Adipocyte (in vitro differentiated cells): ENCODE measurements at regions not wholly inside any gene's neighbourhood (a gene's known extent, or its start where the extent isn't known, plus 50 kb on each side); places are given as distances from the start of the nearest gene placed in this dataset.
A peak's percentile ranks its signal among the peaks of the same experiment; 100 is the strongest.

Experiments used
- DNase-seq: peaks from one replicate; pipeline ENCODE4 v3.0.0-alpha.2; 2015; ENCODE audit warnings: low read depth
- H3K27me3 ChIP-seq: replicated peaks from 2 replicates; pipeline ENCODE4 v1.7.0; 2013; ENCODE audit warnings: mild to moderate bottlenecking, low read length, moderate library complexity; ENCODE audit not compliant: control insufficient read depth, insufficient read depth
- H3K36me3 ChIP-seq: 2 replicates; pipeline ENCODE4 v1.7.0; 2013; ENCODE audit warnings: low read length, mild to moderate bottlenecking, moderate library complexity; ENCODE audit not compliant: control insufficient read depth, insufficient read depth, severe bottlenecking
- H3K4me1 ChIP-seq: 2 replicates; pipeline ENCODE4 v1.7.0; 2013; ENCODE audit warnings: mild to moderate bottlenecking, low read length, moderate library complexity; ENCODE audit not compliant: control insufficient read depth, insufficient read depth
- H3K4me3 ChIP-seq: 2 replicates; pipeline ENCODE4 v1.7.0; 2013; ENCODE audit warnings: mild to moderate bottlenecking, low read length, moderate library complexity
- H3K9ac ChIP-seq: 2 replicates; pipeline ENCODE4 v1.7.0; 2013; ENCODE audit warnings: mild to moderate bottlenecking, low read length, moderate library complexity
- H3K9me3 ChIP-seq: 2 replicates; pipeline ENCODE4 v1.7.0; 2013; ENCODE audit warnings: mild to moderate bottlenecking, low read length, moderate library complexity; ENCODE audit not compliant: control insufficient read depth

DNA sequence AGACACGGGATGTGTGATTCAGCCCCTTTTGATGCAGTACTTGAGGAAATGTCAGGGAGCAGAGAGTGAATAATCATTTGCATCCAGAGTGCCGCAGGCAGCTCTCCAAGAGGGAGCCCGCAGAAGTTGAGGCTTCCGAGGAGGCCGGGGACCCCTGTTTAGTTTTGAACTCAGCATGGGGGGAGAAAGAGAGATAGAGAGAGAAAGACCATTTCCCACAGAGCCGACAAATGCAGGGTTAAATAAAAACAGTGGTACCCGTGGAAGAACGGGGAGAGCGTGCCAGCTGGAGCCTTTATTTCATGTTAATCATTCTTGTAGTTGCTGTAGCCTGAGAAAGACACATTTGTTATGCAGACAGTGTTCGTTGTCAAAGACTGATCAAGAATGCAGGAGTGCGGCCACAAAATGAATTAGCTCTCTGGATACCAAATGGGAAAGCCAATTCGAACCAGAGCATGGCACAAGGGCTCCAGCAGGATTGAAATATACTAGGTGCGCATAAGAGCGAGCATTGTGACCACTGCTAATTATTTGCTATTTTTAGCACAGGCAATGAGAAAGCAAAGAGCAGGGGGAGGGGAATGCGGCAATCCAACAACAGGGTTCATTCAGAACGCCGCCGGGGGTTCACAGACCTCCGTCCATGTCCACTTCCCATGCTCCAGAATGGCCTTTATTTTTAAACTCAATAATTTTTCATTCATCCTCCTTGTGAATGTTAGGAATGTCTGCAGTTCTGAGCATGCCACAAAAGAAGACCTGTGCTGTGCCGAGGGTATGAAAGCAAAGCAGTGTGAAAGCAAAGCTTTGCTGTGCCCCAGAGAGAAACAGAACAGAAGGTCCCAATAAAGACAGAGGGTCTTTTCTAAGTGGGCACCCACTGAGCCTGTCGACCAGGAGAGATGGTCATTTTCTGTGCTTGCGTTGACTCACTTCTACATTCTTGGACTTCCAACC, 243.9 kb upstream of the VCX3A start:
- no peak for DNase-seq
- Histone ChIP-seq H3K27me3 (no peaks in the 10 kb centered on the region), H3K4me1 (no peaks in the 10 kb centered on the region), H3K36me3 (no peaks in the 10 kb centered on the region), H3K9me3 (no peaks in the 10 kb centered on the region), H3K9ac (no peak overlapping the region), H3K4me3 (no peak overlapping the region)

- H3K9ac ChIP-seq: no peak overlapping the region
- no peaks in the 10 kb centered on the region for H3K4me1 ChIP-seq
- no peaks in the 10 kb centered on the region for H3K36me3 ChIP-seq
- no peaks in the 10 kb centered on the region for H3K9me3 ChIP-seq
- no peaks in the 10 kb centered on the region for H3K27me3 ChIP-seq
- H3K4me3 ChIP-seq: no peak overlapping the region
- DNase-seq: no peak
Observed at GRCh38 chrX:6777238-6778002, 242.5 kb upstream of the VCX3A start.

DNA sequence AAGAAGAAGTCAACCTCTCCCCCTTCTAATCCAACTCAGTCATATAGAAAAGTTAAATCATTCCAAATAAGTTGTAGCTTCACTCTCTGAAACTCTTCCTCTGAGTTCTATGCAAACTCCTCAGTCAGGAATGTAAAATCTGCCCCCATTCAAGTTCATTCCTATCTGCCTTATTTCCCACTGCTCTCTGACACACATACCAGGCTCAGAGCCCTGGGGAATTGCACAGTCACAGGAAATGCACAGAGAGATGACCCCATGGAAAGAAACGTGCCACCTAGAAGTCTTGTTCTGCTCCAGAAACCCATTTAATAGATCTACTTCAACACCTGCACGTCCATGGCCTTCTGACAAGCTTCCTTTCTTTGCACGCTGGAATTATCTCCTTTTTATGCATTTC, 236.0 kb upstream of the VCX3A start:
- Histone ChIP-seq H3K9me3 (peaks cover 4% of the 10 kb centered on the region), H3K4me1 (peaks cover 9% of the 10 kb centered on the region), H3K9ac (no peak overlapping the region), H3K36me3 (no peaks in the 10 kb centered on the region), H3K4me3 (peak overlapping the region; percentile 11), H3K27me3 (no peaks in the 10 kb centered on the region)
- no peak for DNase-seq

DNA sequence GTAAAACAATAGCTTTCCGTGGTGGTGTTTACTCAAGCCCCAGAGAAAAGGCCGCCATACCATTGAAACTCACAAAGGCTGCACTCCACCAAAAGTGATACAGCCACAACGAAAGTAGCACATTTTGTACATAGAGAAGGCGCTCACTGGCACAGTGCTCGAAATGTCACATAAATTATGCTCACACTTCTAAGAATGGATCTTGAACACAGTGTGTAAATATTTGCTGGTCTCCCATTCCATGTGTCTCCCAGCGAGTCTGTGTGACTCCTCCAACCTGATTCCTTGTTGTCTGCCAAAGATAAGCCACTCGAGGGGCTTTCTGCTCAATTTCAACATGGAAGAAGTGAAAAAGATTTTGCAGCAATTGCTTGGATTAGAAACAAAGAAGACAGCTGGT, 234.0 kb upstream of the VCX3A start:
- no peak overlapping the region for H3K9ac ChIP-seq
- no peak overlapping the region for H3K4me3 ChIP-seq
- no peak for DNase-seq
- no peaks in the 10 kb centered on the region for H3K36me3 ChIP-seq
- H3K27me3 ChIP-seq: no peaks in the 10 kb centered on the region
- H3K4me1 ChIP-seq: peaks cover 9% of the 10 kb centered on the region
- H3K9me3 ChIP-seq: peaks cover 9% of the 10 kb centered on the region

- no peak overlapping the region for H3K4me3 ChIP-seq
- no peak for DNase-seq
- H3K4me1 ChIP-seq: no peaks in the 10 kb centered on the region
- H3K27me3 ChIP-seq: no peaks in the 10 kb centered on the region
- H3K9ac ChIP-seq: no peak overlapping the region
- peaks cover 14% of the 10 kb centered on the region for H3K9me3 ChIP-seq
- H3K36me3 ChIP-seq: no peaks in the 10 kb centered on the region
Observed at GRCh38 chrX:6761251-6761650, 226.3 kb upstream of the VCX3A start.

DNA sequence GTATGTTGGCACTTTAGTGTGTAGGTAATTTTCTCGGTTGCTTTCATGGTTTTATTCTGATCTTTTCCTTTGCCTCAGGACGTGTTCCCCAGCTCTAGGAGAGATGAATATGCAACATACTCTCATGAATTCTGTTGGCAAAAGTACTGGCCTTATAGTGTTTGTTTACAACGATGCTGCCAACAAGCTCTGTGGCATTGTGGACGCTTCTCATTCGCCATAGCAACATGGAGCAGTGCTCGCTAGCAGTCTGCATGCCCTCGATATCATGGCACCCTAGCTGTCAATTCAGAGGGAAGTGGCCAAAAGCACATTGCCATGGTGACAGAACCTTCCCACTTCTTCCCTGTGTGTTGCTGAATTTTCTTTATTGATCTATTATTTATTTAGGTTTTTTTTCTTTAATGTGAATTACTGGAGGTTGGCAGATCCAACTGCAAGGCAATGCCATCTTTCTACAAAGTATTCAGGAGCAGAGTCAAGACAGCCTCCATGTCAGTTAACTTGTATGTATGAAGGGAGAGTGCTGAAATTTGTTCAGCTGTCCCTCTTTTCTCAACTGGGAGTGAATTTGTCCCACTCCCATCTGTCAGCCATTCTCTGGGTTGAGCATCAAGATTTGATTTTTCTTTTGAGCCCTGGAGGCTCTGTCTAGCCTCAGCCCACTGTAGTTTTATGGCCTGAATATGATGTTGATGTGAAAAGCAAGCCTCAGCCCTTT, 224.9 kb upstream of the VCX3A start:
- Histone ChIP-seq H3K4me3 (no peak overlapping the region), H3K9ac (no peak overlapping the region), H3K9me3 (peaks cover 9% of the 10 kb centered on the region), H3K4me1 (no peaks in the 10 kb centered on the region), H3K27me3 (no peaks in the 10 kb centered on the region), H3K36me3 (no peaks in the 10 kb centered on the region)
- no peak for DNase-seq

DNA sequence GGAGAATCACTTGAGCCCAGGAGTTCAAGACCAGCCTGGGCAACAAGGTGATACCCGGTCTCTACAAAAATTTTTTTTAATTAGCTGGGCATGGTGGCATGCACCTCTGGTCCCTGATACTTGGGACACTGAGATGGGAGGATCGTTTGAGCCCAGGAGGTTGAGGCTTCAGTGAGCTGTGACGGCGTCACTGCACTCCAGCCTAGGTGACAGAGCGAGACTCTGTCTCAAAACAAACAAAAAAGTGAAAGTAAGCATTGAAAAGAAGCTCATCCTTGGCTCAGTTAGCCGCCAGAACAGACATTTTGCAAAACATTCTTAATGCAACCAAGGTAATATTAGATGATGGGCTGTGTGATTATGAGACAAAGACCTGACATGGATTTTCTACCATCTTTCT, 223.3 kb upstream of the VCX3A start:
- no peak for DNase-seq

DNA sequence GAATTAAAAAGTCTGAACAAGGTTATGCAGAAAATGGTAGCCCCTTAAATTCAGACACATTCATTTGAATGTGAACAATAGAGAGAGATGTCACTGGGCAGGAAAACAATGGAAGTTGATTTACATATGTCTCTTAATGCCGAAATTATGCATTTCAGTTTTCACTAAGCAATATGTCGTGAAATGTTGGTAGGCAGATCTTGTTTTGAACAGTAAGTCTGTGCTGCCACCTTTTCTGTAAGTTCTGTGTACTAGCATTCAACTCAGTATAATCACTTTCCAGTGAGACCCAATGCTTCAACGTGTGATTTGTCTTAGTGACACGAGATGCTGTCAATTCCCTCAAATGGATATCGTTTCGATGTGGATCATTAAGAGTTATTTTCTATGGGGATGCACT, 222.7 kb upstream of the VCX3A start:
- Histone ChIP-seq H3K36me3 (no peaks in the 10 kb centered on the region), H3K9ac (no peak overlapping the region), H3K4me3 (no peak overlapping the region), H3K27me3 (no peaks in the 10 kb centered on the region), H3K4me1 (no peaks in the 10 kb centered on the region), H3K9me3 (peaks cover 9% of the 10 kb centered on the region)
- DNase-seq: no peak

More for the DNA sequence above, 223.3 kb upstream of the VCX3A start:
- H3K9ac ChIP-seq: no peak overlapping the region
- no peaks in the 10 kb centered on the region for H3K27me3 ChIP-seq
- H3K9me3 ChIP-seq: peaks cover 9% of the 10 kb centered on the region
- no peak overlapping the region for H3K4me3 ChIP-seq
- no peaks in the 10 kb centered on the region for H3K4me1 ChIP-seq
- H3K36me3 ChIP-seq: no peaks in the 10 kb centered on the region

- H3K4me1 ChIP-seq: no peaks in the 10 kb centered on the region
- H3K4me3 ChIP-seq: no peak overlapping the region
- H3K27me3 ChIP-seq: no peaks in the 10 kb centered on the region
- no peak overlapping the region for H3K9ac ChIP-seq
- H3K36me3 ChIP-seq: no peaks in the 10 kb centered on the region
- H3K9me3 ChIP-seq: peaks cover 4% of the 10 kb centered on the region
- DNase-seq: no peak
Observed at GRCh38 chrX:6748595-6748994, 213.7 kb upstream of the VCX3A start.

GRCh38 chrX:6738518-6739470, 203.9 kb upstream of the VCX3A start:
- Histone ChIP-seq H3K27me3 (no peaks in the 10 kb centered on the region), H3K4me1 (no peaks in the 10 kb centered on the region), H3K36me3 (no peaks in the 10 kb centered on the region), H3K9ac (no peak overlapping the region), H3K9me3 (peaks cover 3% of the 10 kb centered on the region), H3K4me3 (no peak overlapping the region)
- DNase-seq: no peak
